Kasumi-1 (cell line): ENCODE measurements at regions not wholly inside any gene's neighbourhood (a gene's known extent, or its start where the extent isn't known, plus 50 kb on each side); places are given as distances from the start of the nearest gene placed in this dataset.
A peak's percentile ranks its signal among the peaks of the same experiment; 100 is the strongest.
"Not testable (repeated sequence)": the region's sequence is repeated elsewhere in the genome, so short reads cannot be mapped to it uniquely, and the experiment has no call there.

Source experiments
- DNase-seq, 2 experiments: peaks; one replicate each; lab custom pipeline; 2025; lab: John Stamatoyannopoulos, UW

- no peak for DNase-seq
Measured at GRCh38 chr1:220942278-220942677, 63.0 kb downstream of the HLX start.

- DNase-seq = not testable (repeated sequence)
Measured at GRCh38 chr1:220942914-220943313, 63.7 kb downstream of the HLX start.

DNA sequence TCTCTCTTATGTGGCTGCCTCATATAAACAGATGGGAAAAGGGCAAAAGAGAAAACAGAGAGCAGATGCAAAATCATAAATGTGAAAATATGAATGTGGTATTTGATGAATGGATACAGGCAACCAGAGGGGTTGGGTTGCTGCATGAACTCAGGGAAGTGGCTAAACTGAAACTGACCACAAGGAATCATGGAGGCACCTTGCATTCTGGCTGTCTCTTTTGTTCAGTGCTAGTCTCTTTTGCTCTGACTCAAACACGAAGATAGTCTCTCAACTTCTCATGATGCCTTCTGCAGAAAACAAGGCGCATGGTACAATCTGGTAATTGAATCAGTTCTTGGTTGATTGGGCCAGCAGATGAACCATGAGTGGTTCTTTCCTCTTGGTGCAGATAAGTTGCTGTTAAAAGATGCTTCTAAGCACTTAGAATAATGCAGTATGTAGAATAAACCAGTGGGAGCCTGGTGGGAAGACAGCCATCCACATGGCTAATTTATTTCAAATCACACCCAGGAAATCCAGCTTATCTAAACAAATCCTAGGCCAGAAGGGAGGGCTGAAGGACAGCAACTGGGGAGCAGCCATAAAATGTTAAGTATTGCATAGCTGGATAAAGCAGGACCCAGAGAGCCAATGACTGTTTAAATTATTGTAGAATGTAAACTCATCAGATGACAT, 64.2 kb downstream of the HLX start:
- no peak for DNase-seq

- DNase-seq = peak; percentile 11 to 45
Measured at GRCh38 chr1:220950576-220950975, 71.3 kb downstream of the HLX start.

- DNase-seq = no peak
Measured at GRCh38 chr1:220952961-220953643, 73.9 kb downstream of the HLX start.

- no peak for DNase-seq
Measured at GRCh38 chr1:220954321-220955075, 75.3 kb downstream of the HLX start.

GRCh38 chr1:220955116-220955515, 75.9 kb downstream of the HLX start:
- no peak for DNase-seq

- no peak for DNase-seq
Measured at GRCh38 chr1:220956501-220957232, 77.4 kb downstream of the HLX start.

DNA sequence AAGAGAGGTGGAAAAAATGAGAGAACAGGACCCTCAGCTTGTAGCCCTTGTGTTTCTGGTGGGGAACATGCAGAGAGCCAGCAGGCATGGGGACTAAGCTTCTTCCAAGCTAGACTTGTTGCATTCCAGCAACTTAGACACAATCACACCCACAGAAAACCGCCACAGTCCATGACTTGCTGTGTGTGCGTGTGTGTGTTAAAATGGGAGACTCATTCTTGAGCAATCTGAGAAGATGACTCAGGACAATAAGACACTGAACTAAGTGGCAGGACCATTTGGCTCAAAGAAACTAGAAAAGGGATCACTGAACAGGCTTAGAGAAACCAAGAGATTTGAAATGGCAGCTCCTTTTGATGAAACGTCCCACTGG, 78.0 kb downstream of the HLX start:
- DNase-seq = no peak

- DNase-seq = no peak
Measured at GRCh38 chr1:220958234-220958633, 79.0 kb downstream of the HLX start.

- DNase-seq = no peak
Measured at GRCh38 chr1:220962031-220962751, 82.9 kb downstream of the HLX start.

DNA sequence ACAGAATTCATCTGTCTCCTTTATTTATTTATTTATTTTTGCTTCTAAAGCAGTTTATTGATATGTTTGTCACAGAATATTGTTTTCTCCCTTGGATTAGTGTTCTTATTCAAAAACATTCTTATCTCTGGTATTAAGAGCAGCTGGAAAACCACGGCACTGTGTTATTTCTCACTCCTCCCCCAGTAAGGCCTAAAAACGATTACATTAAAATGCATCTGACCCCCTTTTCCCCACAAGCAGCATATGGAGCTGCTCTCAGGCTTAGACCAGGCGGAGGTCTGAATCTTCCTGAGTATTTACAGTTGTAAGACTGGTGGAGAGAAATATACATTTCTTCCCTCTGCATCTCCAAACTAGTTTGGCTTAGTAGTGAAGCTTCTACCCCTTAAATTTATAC, 86.8 kb downstream of the HLX start:
- no peak for DNase-seq

DNA sequence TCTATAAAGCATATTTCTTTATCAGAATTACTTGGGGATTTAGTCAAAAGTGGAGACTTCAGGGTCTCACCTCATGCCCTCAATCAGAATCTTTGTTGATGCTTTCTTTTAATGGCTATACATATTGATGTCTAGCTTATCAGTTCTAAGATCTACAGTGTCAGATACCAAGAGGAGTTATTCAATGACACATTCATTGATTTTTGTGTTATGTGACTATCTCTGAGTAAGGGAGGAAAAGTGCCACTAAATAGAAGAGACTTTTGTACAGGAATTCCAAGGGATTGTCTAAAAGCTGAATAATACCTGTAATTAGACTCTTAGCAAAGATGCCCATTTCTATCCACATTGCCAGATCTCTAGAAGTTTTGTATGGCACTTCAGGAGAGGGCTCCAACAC, 87.2 kb downstream of the HLX start:
- no peak for DNase-seq

DNA sequence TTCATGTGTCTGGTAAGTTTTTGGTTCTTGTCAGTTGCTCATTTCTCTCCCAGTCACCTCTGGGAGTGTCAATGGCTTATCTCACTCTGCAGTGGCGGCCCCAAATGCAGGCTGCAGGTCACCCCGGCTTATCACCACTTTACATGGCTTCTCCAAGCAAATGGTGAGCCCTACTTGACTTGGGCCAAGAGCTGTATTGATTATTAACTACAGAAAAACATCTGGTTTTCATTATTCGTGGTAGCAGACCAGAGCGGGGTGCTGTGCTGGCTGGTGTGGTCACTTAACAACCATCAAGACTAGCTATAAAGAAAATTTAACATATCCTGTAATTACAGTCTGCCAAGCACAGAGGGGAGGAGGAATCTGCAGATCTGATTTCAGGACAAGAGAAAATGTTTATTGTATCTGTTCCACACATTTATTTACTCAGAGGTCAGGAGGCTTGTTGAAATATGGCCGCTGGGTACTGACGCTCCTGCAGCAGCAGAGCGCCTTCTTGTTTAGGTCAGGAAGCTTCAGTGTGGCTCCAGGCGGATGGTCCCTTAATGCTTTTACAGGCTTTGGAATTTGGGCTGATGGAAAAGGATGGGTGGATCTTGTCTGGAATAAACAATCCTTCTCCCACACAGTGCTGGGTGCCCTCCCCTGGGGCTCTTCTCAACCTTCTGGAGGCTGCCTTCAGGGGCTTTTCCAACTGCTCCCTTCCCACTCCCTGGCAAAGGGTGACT, 87.8 kb downstream of the HLX start:
- DNase-seq = no peak

DNA sequence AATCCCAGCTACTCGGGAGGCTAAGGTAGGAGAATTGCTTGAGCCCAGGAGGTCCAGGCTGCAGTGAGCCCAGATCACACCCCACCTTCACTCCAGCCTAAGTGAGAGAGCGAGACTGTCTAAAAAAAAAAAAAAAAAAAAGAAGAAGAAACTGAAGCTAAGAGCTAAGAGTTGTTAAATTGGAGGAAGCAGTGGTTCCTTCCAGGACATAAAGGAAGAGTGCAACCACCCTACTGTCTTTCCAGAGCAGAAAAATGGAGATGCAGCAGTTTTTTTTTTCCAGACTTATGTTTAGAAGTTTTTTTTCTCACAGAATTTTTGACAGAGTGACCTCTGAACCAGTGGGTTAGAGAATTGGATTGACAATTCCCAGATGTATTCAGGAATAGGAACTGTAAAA, 88.7 kb downstream of the HLX start:
- no peak for DNase-seq

DNA sequence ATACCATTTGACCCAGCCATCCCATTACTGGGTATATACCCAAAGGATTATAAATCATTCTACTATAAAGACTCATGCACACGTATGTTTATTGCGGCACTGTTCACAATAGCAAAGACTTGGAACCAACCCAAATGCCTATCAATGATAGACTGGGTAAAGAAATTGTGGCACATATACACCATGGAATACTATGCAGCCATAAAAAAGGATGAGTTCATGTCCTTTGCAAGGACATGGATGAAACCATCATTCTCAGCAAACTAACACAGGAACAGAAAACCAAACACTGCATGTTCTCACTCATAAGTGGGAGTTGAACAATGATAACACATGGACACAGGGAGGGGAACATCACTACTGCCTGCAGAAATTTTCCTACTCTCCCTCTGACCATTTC, 90.0 kb downstream of the HLX start:
- not testable (repeated sequence) for DNase-seq

DNA sequence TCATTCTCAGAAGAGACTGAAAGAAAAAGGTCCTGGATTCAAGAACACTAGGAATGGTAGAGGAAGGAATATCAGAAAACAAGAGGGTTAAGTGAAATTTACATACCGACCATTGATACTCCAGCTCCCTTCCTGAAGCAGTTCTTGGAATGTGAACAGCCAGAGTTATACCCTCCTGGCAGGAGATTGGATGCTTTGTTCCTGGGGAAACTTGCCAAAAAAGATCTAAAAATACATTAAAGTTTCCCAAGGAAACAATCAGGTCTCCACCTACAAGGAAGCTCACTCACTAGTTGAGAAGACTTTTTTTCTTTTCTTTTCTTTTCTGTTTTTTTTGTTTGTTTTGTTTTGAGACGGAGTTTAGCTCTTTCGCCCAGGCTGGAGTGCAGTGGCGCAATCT, 91.1 kb downstream of the HLX start:
- no peak for DNase-seq

DNA sequence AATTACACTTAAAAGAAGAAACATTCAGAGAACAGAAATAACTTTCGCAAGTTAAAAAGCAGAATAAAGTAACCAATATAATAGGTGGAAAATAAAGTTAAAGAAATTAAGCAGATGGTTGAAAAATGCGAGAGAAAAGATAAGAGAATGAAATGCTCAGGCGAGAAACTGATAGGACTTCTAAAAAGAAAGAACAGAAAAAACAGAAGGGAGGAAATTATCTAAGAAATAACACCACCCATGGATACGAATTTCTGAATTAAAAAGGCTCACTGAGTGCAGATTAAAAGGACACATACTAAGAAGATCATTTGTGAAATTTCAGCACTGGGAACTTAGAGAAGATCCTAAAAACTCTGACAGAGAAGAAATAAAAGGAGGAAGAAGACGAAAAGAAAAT, 92.0 kb downstream of the HLX start:
- no peak for DNase-seq

DNA sequence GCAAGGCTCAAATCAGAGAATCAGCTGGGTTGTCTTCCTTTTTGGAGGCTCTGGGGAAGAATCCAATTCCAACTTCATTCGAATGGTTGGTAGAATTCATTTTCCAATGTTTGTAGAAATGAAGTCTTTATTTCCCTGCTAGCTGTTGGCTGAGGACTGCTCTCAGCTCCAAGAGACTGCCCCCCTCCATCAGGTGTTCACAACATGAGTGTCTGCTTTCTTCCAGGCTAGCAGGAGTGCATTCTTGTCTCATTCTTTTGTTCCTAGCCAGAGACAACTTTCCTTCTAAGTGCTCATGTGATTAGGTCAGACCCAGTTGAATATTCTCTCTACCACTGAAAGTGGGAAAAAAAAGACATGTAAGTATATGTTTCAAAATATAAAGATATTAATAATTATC, 95.2 kb downstream of the HLX start:
- no peak for DNase-seq

- no peak for DNase-seq
Measured at GRCh38 chr1:220976390-220976789, 97.1 kb downstream of the HLX start.

- no peak for DNase-seq
Measured at GRCh38 chr1:220979371-220979770, 100.1 kb downstream of the HLX start.
